HG03521 (cell line): ENCODE measurements at regions not wholly inside any gene's neighbourhood (a gene's known extent, or its start where the extent isn't known, plus 50 kb on each side); places are given as distances from the start of the nearest gene placed in this dataset.
A peak's percentile ranks its signal among the peaks of the same experiment; 100 is the strongest.
"Not testable (repeated sequence)": the region's sequence is repeated elsewhere in the genome, so short reads cannot be mapped to it uniquely, and the experiment has no call there.

Experiments used
- ATAC-seq: cut with Tn5 transposase; IDR thresholded peaks from one replicate; pipeline ENCODE4 v1.9.1; 2021; ENCODE audit warnings: mild to moderate bottlenecking, moderate library complexity; ENCODE audit not compliant: unreplicated experiment

GRCh38 chr15:62362144-62362543 is 197.1 kb upstream of the C2CD4B start:
- no peak for ATAC-seq

DNA sequence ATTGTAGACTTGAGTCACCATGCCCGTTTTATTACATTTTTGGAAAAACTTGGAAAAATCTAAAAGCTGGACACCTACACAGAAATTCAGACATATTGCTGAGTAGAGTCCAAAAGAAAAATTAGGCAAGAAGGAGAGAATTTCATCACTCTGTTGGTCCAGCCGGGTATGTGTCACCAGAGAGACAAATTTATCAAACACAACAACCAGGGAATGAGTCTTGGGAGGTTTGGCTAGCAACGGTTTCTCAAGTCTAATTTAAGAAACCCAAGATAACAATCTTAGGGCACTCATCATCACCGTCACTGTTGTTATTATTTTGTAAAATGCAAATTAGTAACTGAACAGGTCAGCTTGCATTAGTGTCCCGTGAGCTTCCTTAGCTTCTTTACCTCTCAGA is 197.5 kb upstream of the C2CD4B start:
- no peak for ATAC-seq

DNA sequence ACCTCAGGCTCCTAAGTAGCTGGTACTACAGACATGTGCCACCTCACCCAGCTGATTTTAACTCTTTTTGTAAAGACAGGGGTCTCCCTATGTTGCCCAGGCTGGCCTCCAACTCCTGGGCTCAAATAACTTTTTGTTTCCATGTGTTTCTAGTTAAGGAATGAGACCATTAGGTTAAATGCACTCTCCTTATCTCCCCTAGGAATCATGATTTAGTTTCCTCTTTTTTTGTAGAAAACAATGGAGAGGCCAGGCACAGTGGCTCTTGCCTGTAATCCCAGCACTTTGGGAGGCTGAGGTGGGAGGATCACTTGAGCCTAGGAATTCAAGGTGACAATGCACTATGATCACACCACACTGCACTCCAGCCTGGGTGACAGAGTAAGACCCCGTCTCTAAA is 198.8 kb upstream of the C2CD4B start:
- ATAC-seq = no peak

- no peak for ATAC-seq
Measured at GRCh38 chr15:62365795-62366442, 200.8 kb upstream of the C2CD4B start.

DNA sequence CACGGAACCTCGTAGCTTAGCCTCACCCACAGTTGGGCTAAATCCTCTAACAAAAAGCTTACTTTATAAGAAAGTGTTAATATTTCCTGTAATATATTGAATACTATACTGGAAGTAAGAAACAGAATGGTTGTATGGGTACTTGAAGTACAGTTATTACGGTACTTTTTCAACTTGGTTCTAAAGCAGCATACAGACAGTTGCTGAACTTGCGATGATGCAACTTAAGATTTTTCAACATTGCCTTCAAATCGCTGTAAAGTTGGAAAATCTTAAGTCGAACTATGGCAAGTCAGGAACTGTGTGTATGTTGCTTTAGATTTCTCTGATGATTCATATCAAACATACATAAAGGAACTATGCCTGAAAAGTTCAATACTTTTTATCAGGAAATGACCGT is 204.4 kb upstream of the C2CD4B start:
- ATAC-seq = no peak

DNA sequence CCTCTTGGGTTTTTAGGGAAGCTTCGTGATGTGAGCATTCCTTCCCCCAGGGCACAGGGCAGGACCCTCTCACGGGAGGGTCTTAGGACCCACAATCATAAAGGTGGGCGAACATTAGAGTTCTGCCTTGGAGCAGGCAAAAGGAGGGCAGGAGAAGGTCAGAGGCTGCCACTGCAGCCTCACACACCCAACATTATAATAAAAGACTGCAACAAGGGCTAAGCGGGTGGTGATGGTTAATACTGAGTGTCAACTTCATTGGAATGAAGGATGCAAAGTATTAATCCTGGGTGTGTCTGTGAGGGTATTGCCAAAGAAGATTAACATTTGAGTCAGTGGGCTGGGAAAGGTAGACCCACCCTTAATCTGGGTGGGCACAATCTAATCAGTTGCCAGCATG is 206.6 kb upstream of the C2CD4B start:
- ATAC-seq = not testable (repeated sequence)

DNA sequence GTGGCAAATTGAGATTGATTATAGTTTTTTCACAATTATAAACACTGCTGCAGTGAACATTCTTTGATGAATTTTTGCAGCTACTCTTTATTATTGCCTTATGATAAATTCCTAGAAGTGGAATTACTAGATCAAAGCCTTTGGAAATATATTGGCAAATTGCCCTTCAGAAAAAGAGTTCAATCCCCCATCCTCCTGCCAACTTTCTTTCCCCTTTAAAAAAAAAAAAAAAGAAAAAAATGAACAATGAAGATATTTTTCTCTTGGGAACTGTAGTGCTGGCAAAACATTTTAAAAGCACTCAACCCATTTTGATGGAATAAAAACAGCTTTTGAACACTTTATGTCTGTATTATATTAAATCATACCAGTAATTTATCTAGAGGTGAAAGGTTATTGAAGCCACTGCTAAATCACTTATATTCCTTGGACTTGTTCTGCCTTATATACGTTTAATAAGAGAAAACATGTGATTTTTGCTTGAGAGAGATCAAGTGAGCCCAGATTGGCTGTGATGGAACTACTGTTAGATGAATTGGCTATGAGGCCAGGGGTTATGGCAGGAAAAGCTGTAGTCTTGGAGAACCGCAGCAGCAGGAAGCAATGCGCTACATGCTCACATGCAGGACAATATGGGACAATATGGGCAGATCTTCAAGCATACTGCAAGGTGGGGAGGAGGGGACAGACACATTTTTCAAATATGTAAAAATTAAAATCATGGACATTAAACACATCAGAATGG is 212.8 kb upstream of the C2CD4B start:
- ATAC-seq = no peak

- no peak for ATAC-seq
Measured at GRCh38 chr15:62378772-62379498, 213.8 kb upstream of the C2CD4B start.

GRCh38 chr15:62380011-62380410 is 214.9 kb upstream of the C2CD4B start:
- ATAC-seq = no peak

- ATAC-seq = no peak
Measured at GRCh38 chr15:62382046-62382445, 217.0 kb upstream of the C2CD4B start.

- peak; percentile 84 for ATAC-seq
Measured at GRCh38 chr15:62389885-62390790, 225.1 kb upstream of the C2CD4B start, which contains the start of gene TLN2. Gene TLN2 (plus strand): TSS chr15:62390550.

DNA sequence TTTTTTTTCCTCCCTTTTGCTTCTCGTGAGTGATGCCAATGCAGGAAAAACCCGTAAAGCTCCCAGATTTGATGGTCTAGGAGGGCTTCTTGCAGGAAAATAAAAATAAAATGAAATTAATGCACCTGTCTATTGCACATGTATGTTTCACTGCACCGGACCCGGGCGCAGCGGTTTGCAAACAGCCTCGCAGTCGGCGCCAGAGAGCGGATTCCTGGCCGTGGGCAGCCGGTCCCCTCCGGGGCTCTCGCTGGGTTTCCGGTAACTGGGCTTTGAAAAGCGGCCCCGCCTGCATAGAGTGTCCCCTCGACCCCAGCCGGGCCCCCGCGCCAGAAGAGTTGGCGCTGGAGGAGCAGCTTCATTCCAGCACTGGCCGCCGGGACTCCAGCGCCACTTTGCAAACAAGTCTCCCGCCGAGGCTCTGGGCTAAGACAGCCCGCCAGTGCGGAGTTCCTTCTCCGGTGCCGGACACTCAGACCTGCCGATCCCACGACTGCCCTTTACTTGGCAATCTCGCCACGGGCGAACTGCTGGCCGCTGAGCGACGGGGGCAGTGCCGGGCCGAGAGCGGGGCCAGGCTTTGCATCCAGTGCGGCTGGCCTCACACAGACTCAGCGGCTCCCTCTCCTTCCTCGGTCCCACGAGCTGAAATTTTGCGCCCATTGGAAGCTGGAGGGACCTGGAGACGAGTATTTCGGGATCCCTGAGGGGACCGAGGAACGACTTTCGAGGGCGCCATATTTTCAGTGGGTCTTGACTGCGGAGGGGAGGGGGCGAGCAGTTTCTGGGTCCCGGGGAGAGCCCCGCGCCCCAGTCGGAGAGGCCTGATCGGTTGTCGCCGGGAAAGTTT is 225.9 kb upstream of the C2CD4B start:
- peak; percentile 16 for ATAC-seq

DNA sequence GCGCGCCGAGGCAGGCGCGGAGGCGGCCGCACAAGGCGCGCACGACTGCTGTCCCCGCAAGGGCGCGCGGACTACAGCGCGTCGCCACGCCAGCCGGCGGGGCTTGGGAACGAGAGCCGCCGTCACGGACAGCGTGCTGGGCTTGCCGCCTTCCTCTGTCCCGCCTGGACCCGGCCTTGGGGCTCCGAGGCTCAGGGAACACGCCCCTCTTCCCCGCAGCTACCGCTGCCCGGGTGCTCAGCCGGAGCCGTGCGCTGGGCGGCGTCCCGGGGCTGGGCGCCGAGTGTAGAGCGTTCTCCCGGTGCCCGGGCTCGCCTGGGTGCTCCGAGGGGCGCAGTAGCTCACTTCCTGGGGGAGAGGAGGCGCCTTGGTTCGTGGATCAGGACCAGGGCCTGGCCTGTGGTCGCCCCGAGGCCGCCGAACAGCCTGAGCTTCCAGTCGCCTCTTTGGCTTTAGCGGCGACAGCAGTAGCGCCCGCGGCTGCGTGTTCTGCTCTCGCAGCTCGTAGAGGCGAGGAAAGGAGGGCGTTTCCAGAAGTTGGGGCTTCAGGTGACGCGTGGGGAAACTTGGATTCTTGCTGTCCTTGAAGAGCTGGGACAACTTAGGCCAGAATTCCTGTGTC is 226.7 kb upstream of the C2CD4B start:
- no peak for ATAC-seq

GRCh38 chr15:62392376-62392775 is 227.3 kb upstream of the C2CD4B start:
- ATAC-seq = no peak

- no peak for ATAC-seq
Measured at GRCh38 chr15:62393196-62393595, 228.1 kb upstream of the C2CD4B start.

GRCh38 chr15:62394079-62394478 is 229.0 kb upstream of the C2CD4B start:
- no peak for ATAC-seq

- ATAC-seq = no peak
Measured at GRCh38 chr15:62400778-62401177, 235.7 kb upstream of the C2CD4B start.

DNA sequence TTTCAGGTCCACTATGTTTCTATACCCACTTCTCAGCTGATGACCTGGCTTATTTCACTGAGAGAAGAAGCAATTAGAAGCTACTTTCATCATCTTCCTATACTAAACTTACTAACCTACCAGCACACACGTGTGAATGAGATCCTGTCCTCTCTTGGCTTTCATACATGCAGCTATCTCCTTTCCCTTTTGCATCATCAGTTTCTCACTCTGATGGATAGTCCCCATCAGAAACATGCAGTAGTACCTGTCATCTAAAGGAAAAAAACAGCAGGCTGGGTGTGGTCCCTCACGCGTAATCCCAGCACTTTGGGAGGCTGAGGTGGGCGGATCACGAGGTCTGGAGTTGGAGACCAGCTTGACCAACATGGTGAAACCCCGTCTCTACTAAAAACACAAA is 237.6 kb upstream of the C2CD4B start:
- no peak for ATAC-seq

GRCh38 chr15:62403164-62403809 is 238.2 kb upstream of the C2CD4B start:
- no peak for ATAC-seq
